NCI-H2171 treated with DMSO at 0.1 percent for 48 hours (cell line): ENCODE measurements at regions not wholly inside any gene's neighbourhood (a gene's known extent, or its start where the extent isn't known, plus 50 kb on each side); places are given as distances from the start of the nearest gene placed in this dataset.
"Not testable (repeated sequence)": the region's sequence is repeated elsewhere in the genome, so short reads cannot be mapped to it uniquely, and the experiment has no call there.

Source experiments
- DNase-seq: peaks from one replicate; lab custom pipeline; 2025; lab: John Stamatoyannopoulos, UW

GRCh38 chr18:40152859-40153258 lies 1802.2 kb upstream of the PIK3C3 start:
- DNase-seq, result no peak

GRCh38 chr18:40148960-40149359 lies 1806.1 kb upstream of the PIK3C3 start:
- DNase-seq, result peak; percentile 19

GRCh38 chr18:40133253-40133652 lies 1821.8 kb upstream of the PIK3C3 start:
- no peak for DNase-seq

- not testable (repeated sequence) for DNase-seq
Measured at GRCh38 chr18:40132438-40132837, 1822.6 kb upstream of the PIK3C3 start.

- DNase-seq, result no peak
Measured at GRCh38 chr18:40124107-40124506, 1830.9 kb upstream of the PIK3C3 start.

- DNase-seq, result no peak
Measured at GRCh38 chr18:40120796-40121391, 1834.1 kb upstream of the PIK3C3 start.

- no peak for DNase-seq
Measured at GRCh38 chr18:40120356-40120755, 1834.7 kb upstream of the PIK3C3 start.

GRCh38 chr18:40119581-40119980 lies 1835.5 kb upstream of the PIK3C3 start:
- not testable (repeated sequence) for DNase-seq

- no peak for DNase-seq
Measured at GRCh38 chr18:40110455-40110854, 1844.6 kb upstream of the PIK3C3 start.

- DNase-seq, result peak; percentile 46
Measured at GRCh38 chr18:40109252-40110049, 1845.6 kb upstream of the PIK3C3 start.

GRCh38 chr18:40108596-40108995 lies 1846.4 kb upstream of the PIK3C3 start:
- DNase-seq, result peak; percentile 77

- DNase-seq, result peak; percentile 20
Measured at GRCh38 chr18:40102903-40103302, 1852.1 kb upstream of the PIK3C3 start.

- DNase-seq, result no peak
Measured at GRCh38 chr18:40099641-40100040, 1855.4 kb upstream of the PIK3C3 start.

GRCh38 chr18:40096675-40097074 lies 1858.4 kb upstream of the PIK3C3 start:
- no peak for DNase-seq

GRCh38 chr18:40094441-40094840 lies 1860.6 kb upstream of the PIK3C3 start:
- no peak for DNase-seq

- DNase-seq, result no peak
Measured at GRCh38 chr18:40088130-40088529, 1866.9 kb upstream of the PIK3C3 start.

GRCh38 chr18:40079786-40080185 lies 1875.2 kb upstream of the PIK3C3 start:
- no peak for DNase-seq

- peak; percentile 57 for DNase-seq
Measured at GRCh38 chr18:40075616-40076015, 1879.4 kb upstream of the PIK3C3 start.

GRCh38 chr18:40072761-40073160 lies 1882.3 kb upstream of the PIK3C3 start:
- no peak for DNase-seq

GRCh38 chr18:40066368-40066767 lies 1888.7 kb upstream of the PIK3C3 start:
- DNase-seq, result no peak

- no peak for DNase-seq
Measured at GRCh38 chr18:40063488-40063887, 1891.5 kb upstream of the PIK3C3 start.

- no peak for DNase-seq
Measured at GRCh38 chr18:40061086-40061485, 1893.9 kb upstream of the PIK3C3 start.

GRCh38 chr18:40060562-40060961 lies 1894.5 kb upstream of the PIK3C3 start:
- peak; percentile 53 for DNase-seq
